IPS DF 4.7 (cell line): ENCODE measurements at regions not wholly inside any gene's neighbourhood (a gene's known extent, or its start where the extent isn't known, plus 50 kb on each side); places are given as distances from the start of the nearest gene placed in this dataset.
"Not testable (repeated sequence)": the region's sequence is repeated elsewhere in the genome, so short reads cannot be mapped to it uniquely, and the experiment has no call there.

Source experiments
- DNase-seq: peaks from one replicate; pipeline ENCODE4 v3.0.0-alpha.2; 2013; ENCODE audit warnings: low spot score; ENCODE audit errors: extremely low read depth

DNA sequence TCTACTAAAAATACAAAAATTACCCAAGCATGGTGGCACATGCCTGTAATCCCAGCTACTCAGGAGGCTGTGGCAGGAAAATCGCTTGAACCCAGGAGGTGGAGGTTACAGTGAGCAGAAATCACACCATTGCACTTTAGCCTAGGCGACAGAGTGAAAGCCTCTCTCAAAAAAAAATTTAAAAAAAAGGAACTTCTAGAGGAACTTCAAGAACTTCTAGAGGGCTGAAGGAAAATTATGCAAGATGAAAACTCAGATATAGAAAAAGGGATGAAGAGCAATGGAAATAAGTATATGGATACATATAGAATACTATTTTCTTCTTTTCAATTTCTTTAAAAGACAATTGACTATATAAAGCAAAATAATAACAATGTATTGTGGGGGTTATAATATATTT lies 51.2 kb upstream of the PRR5 start:
- no peak for DNase-seq

DNA sequence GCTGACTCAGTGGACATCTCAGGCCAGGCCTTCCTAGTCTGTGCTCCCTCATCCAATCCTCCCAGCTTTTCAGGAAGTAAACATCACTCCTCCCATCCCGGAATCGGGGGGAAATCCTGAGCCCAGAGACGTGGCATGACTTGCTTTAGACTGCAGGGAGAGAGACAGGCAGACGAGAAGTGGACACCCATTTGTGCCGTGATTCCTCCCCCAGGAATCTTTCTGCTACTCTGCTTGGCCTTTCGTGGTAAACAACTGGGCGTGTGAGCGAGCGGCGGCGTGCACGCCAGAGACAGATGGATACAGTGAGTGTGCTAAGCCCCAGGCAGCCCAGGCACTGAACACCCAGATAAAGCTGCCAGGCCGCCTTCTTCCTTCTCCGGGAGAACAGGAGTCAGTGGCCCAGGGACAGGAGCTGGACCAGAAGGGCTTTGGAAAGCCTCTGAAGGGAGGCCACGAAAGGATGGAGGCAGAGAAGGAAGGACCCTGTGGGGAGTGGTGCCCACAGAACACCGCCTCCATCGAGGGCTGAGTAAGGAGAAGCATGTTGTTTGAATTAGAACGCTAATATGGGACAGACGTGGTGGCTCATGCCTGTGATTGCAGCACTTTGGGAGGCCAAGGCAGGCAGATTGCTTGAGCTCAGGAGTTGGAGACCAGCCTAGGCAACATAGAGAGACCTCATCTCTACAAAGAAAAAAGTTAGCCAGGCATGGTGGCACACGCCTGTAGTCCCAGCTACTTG lies 53.0 kb upstream of the PRR5 start:
- no peak for DNase-seq

DNA sequence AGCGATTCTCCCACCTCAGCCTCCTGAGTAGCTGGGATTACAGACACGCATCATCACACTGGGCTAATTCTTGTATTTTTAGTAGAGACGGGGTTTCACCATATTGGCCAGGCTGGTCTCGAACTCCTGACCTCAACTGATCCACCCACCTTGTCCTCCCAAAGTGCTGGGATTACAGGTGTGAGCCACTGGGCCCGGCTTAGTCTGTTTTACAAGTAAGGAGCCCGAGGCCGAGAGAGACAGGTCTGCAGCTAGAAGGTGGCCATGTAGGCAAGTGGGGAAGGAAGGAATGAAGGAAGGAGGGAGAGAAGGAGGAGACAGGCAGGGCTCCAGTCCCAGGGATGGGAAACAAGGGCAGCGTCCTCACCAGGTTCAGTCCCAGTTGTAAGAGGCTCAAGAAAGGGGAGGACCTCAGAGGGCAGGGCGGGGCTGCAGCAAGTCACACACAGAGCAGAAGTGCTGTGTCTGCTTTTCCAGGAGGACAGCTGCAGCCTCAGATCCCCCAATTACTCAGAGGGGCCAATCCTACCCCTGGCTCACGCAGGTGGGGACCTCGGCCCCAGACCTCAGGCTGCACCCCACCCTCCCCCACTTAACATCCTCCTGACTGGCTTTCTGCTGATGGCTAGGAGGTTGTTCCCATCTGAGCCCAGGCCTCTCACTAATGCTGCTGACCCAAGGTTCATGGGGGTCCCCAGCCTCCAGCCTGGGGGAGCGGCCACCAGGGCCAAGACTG lies 53.8 kb upstream of the PRR5 start:
- no peak for DNase-seq

DNA sequence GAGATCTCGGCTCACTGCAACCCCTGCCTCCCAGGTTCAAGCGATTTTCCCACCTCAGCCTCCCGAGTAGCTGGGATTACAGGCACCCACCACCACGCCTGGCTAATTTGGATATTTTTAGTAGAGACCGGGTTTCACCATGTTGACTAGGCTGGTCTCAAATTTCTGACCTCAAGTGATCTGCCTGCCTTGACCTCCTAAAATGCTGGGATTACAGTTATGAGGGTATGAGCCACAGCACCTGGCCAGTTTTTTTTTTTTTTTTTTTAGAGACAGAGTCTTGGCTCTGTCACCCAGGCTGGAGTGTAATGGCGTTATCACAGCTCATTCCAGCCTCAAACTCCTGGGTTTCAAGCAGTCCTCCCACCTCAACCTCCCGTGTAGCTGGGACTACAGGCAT lies 54.9 kb upstream of the PRR5 start:
- DNase-seq, result no peak

DNA sequence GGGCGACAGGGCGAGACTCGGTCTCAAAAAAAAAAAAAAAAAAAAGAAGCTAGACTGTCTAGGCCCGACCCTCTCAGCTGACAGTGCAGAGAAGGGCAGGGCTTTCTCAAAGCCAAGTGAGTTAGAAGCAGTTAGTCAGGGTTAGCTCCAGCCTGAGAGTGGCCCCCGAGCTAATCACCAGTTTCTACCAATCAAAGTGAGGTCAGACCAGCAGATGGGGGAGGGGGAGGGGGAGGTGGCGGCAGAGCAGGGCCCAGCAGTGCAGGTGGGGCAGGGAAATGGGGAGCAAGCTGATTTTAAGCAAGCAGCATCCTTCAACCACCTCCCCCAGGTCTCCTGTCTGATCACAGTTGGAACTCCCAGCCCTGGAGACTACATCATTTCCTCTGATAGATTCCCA lies 55.3 kb upstream of the PRR5 start:
- DNase-seq, result no peak

DNA sequence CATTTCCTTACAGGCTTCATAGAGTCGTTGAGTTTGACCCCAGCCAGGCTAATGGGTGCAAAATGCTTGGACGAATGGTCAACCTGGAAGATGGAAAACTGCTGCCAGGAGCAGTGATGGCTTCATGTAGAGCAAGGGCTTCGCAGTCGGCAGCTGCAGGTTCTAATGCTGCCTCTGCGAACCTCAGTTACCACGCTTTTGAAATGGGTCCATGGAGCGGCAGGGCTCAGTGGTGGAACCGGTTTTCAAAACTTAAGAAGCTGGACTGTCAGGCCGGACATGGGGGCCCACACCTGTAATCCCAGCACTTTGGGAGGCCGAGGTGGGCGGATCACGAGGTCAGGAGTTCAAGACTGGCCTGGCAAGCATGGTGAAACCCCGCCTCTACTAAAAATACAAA lies 55.9 kb upstream of the PRR5 start:
- DNase-seq, result no peak

DNA sequence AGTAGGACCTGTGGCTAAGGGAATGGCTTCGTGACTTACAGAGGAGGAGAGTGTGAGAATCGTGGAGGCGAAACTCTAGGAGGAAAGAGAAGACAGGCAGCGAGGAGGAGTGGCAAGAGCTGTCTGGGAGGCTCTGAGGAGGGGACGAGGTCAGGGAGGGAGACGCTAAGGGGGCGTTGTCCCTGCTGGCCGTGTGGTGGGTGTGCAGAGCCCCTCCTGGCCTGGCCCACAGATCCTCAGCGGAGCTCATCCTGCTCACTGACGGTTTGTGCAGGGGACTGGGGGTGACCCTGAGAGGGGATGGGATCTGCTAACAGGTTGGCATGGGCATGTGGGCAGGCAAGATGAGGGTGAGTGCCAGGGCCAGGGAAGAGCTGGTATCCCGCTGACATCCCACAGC lies 56.5 kb upstream of the PRR5 start:
- no peak for DNase-seq

DNA sequence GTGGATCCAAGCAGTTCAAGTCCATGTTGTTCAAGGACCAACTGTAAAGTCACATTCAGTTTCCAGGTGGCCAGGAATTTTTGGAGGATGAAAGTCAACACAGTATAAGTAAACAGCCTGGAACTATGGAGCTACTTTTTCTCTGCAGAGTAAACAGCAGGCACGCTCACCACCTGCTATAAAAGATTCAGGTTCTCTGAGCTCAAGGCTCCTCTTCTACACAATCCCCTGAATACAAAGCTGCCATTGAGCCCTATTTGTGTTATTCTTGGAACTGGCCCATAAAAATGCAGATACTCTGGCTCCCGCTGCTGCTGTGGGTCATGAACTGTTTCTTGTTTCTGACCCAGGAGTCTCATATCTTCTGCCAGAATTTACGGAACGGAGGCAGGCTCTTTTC lies 56.9 kb upstream of the PRR5 start:
- DNase-seq, result no peak

DNA sequence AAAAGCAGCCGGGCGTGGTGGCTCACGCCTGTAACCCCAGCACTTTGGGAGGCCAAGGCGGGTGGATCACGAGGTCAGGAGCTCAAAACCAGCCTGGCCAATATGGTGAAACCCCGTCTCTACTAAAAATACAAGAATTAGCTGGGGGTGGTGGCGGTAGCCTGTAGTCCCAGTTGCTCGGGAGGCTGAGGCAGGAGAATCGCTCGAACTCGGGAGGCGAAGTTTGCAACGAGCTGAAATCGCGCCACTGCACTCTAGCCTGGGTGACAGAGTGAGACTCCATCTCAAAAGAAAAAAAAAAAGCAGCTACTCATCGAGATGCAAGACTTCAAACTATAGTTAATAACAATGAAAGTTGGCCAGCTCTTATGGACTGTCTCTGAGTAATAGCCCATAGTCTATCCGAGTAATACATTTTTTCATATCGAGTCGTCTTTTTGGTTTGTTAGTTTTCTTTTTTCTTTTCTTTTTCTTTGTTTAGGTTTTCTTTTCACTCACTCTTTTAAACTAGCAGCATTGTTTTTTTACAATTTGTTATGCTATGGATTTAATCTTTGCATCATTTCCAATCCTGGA lies 58.4 kb upstream of the PRR5 start:
- not testable (repeated sequence) for DNase-seq

DNA sequence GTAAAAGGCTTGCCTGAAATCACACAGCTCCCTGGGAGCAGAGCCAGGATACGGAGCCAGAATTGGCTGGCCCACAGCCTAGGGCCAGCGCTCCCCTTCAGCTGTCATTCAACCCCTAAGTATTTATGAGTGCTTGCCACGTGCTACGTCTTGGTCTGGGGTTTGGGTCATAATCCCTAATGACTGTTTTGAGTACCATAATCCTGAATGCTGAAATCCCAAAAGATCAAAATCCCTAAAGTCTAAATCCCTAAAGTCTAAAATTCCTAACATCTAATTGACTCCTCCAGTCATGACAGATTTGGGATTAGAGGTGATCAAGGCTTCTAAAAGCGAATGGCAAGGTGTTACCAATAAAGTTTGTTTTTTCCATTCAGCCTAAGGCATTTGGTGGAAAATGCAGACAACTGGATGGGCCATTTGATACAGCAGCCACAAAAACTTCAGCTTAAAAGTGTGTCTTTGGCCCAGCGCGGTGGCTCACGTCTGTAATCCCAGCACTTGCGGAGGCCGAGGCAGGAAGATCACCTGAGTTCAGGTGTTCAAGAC lies 59.8 kb upstream of the PRR5 start:
- no peak for DNase-seq

DNA sequence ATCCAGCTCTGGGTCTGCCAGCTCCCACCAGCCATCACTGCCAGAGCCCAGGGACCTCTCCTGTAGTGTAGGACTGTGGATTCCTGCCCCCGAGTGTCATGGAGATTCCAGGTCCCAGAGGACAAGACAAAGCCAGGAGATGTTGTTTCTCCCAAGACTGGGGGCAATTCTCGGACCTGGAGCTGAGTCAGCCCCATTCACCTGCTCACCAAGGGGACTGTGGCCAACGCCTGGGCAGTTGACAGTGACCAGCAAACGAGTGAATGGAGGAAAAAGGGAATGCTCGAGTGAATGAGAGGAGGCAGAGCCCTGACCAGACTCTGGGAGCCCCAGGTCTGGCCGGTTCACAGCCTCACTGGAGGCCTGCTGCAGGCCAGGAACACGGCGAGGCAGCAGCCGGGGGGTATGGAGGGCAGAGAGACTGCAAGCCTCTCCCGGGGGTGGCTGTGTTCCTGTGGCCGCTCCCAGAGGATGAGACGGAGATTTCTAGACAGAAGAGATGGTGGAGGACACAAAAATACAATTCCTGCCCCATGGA lies 61.3 kb upstream of the PRR5 start:
- no peak for DNase-seq

DNA sequence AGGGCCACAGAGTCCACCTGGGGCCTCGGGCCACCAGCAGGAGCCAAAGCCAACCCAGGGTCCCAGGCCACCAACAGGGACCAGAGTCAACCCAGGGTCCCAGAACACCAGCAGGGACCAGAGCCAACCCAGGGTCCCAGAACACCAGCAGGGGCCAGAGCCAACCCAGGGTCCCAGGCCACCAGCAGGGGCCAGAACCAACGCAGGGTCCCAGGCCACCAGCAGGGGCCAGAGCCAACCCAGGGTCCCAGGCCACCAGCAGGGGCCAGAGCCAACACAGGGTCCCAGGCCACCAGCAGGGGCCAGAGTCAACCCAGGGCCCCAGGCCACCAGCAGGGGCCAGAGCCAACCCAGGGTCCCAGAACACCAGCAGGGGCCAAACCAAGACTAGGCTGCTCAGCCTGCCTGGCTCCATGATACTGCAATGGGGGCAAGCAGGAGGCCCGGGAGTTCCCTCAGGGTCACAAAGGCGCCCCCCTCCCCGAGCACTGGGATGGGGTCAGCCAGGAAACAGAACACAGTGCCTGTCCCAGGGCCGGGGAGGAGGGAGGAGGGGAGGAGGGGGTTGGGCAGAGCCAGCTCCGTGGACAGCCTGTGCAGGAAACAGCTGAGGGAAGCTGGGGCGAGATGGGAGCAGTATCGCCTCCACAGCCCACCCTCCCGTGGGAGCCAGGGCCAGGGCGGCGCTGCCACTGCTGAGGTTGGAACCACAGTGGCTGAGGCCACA lies 62.0 kb upstream of the PRR5 start:
- DNase-seq, result no peak

DNA sequence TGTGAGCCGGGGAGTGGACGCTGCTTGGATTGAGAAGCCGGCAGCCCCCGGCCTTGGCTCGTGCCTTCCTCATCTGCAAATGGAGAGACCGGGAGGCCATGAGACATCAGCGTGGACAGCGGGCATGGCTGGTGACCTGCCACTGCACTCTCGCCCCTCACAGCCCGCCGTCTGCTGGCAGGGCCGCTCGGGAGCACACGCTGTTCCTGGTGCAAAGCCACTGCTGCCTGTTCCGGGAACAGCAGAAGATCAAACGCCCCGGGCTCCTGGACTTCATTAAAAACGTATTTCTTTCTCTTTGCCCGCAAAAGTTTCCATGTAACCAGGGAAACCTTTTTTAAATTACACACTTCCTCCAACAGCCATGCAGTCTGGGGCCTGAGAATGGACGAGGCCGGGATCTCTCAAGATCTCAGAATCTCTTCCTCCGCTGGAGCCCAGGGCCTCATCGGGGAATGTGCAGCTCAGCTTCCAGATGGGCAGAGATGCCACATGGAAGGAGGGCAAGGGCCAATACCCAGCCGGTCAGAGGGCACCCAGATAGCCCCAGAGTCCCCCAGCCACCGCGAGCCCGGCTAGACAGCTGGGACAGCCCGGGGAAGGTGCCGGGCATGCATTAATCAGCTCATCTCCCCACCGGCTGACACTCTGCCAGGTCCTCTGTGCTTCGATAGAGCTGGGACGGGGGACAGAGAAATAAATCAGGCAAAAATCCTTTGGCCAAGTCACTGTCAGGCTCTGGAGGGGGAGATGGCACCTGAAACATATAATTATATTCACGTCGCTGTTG lies 62.8 kb upstream of the PRR5 start:
- DNase-seq, result no peak

DNA sequence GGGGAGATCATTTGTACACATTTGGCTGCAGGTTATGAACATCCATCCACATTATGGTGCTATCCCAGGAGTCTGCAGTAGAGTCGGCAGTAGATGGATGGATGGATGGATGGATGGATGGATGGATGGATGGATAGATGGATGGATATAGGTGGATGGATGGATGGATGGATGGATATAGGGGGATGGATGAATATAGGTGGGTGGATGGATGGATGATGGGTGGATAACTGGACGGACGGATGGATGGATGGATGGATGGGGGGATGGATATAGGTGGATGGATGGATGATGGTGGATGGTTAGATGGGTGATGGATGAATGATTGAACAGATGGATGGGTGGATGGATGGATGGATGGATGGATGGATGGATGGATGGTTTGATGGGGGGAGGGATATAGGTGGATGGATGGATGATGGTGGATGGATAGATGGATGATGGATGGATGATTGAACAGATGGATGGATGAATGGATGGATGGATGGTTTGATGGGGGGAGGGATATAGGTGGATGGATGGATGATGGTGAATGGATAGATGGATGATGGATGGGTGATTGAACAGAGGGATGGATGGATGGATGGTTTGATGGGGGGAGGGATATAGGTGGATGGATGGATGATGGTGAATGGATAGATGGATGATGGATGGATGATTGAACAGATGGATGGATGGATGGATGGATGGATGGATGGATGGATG lies 65.3 kb upstream of the PRR5 start:
- DNase-seq, result not testable (repeated sequence)

DNA sequence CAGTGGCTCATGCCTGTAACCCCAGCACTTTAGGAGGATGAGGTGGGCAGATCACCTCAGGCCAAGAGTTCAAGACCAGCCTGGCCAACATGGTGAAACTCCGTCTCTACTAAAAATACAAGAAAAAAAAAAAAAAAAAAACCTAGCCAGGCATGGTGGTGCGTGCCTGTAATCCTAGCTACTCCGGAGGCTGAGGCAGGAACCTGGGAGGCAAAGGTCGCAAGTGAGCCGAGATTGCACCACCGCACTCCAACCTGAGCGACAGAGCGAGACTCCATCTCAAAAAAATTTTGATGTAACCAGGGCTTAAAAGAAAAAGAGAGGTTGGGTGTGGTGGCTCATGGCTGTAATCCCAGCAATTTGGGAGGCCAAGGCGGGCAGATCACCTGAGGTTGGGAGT lies 66.4 kb upstream of the PRR5 start:
- DNase-seq, result not testable (repeated sequence)

DNA sequence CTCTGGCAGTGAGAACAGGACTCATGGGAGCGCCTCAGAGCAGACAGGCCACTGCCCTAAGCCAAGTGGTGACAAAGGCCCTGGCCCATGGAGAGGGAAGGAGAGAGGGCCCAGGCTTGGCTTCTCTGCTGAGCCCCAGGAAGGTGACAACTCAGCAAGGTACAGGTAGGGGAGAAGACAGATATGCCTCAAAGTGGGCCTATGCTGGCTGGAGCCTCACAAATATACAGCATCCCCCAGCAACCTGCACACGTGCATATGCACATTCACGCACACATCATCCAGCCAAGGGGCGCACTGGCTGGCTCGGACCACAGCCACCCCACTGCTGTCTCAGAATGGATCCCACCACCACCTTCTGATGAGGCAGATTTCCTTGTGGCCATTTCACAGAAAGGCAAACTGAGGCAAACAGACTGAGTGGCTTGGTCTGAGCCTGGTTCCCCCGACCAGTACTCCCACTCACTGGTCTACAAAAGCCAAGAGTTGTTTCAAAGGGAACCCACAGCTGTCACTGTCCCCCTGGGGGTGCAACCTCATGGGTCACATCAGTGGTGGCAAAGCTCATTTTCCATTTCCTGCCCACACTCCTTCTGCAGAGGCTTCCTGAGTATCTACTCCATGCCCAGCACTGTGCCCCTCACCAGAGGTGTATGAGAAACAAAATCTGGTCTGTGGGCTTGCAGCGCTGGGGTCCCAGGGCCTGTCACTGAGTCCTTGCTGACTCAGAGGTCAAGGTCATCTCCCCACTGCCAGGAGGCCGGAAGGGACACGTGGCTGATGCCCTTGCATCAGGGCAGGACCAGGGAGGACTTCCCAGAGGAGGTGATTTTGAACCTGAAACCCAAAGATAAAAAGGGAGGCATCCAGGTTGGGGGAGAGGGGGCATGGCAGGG lies 67.3 kb upstream of the PRR5 start:
- DNase-seq, result no peak

DNA sequence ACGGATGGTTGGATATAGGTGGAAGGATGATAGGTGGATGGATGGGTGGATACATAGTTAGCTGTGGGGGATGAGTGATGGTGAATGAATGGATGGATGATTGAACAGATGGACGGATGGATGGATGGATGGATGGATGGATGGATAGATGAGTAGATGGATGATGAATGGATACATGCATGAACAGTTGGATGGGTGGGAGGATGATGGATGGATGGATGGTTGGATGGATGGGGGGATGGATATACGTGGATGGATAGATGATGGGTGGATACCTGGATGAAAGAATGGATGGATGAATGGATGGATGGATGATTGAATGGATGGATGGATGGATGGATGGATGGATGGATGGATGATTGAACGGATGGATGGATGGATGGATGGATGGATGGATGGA lies 68.4 kb upstream of the PRR5 start:
- DNase-seq, result no peak

DNA sequence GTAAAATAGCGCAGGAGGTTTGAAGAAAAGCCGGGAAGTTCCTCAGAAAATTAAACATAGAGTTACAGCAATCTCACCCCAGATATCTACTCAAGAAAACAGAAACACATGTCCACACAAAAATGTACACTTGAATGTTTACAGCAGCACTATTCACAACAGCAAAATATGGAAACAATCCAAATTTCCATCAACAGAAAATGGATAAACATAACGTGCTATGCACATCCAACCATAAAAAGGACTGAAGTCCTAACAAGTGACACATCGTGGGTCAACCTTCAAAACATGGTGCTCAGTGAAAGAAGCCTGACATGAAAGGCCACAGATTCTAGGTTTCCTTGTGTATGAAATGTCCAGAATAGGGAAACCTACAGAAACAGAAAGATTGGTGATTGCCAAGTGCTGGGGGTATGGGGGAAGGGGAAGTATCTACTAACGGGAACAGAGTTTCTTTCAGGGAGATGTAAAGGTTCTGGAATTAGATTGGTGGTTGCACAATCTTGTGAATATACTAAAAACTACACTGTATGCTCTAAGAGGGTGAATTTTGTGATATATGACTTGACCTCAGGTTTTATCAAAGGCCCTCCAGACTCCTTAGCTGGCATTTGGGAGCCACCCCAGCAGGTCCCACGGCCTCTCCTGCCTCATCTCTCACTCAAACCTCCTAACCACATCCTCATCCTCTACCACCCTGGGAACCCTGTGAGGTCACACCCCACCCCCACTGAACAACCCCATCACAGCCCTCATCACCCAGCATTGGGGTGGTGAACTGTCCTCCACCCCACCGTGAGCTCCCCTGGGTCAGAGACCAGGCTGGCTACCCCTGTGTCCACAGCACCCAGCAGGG lies 69.2 kb upstream of the PRR5 start:
- no peak for DNase-seq
